ENCODE measurements at regions not wholly inside any gene's neighbourhood (a gene's known extent, or its start where the extent isn't known, plus 50 kb on each side); places are given as distances from the start of the nearest gene placed in this dataset.

DNA sequence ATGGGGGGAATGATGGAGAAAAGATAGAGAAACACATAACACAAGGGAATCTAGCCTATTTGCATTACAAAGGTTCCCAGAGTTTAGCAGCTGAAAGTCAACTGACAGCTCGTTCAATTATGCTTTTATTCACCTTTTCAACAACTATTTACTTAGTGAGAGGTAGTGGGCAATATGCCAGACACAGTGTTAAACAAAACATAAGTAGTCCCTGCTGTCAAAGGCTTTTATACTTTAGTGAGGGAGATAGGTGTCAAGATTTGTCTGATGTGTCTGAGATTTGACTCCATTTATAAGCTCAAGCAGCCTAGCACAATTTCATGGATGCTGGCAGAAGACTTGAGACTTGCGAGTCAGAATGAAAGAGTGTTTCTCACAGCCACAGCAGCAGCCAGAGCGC is 549.0 kb upstream of the VSTM2A start:
- TF ChIP-seq, protein P1, sequence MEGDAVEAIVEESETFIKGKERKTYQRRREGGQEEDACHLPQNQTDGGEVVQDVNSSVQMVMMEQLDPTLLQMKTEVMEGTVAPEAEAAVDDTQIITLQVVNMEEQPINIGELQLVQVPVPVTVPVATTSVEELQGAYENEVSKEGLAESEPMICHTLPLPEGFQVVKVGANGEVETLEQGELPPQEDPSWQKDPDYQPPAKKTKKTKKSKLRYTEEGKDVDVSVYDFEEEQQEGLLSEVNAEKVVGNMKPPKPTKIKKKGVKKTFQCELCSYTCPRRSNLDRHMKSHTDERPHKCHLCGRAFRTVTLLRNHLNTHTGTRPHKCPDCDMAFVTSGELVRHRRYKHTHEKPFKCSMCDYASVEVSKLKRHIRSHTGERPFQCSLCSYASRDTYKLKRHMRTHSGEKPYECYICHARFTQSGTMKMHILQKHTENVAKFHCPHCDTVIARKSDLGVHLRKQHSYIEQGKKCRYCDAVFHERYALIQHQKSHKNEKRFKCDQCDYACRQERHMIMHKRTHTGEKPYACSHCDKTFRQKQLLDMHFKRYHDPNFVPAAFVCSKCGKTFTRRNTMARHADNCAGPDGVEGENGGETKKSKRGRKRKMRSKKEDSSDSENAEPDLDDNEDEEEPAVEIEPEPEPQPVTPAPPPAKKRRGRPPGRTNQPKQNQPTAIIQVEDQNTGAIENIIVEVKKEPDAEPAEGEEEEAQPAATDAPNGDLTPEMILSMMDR (IDR thresholded peaks at IDR 0.05; ENCODE audit: unreplicated experiment) = no peak
- Mint-ChIP-seq H3K9me3 (ENCODE audit: low read depth) (no peaks in the 10 kb centered on the region), H3K36me3 (ENCODE audit: insufficient read depth) (no peaks in the 10 kb centered on the region), H3K4me1 (ENCODE audit: low read depth) (no peaks in the 10 kb centered on the region), H3K4me3 (ENCODE audit: low read depth) (no peak overlapping the region), H3K27ac (no peak overlapping the region), H3K27me3 (no peaks in the 10 kb centered on the region)
- DNase-seq (ENCODE audit: low spot score, unreplicated experiment) = no peak

DNA sequence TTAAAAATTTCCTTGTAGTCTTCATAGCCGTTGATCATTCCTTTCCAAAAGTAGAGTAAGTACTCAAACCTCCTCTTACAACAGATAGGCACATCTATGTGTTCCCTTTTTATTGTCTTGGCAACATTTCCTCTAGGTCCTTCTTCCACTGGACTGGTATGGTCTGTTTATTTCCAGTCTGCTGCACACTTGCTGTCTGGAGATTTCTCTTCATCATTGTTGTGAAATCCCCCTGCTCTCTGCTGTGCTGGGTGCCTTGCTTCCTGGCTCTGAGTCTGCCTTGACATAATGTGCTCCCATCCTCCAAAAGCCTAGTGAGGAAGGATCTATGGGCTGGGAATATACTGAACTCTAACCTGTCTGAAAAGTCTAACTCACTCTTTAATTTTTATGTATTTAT is 545.3 kb upstream of the VSTM2A start:
- TF ChIP-seq, protein P1 (IDR thresholded peaks at IDR 0.05; ENCODE audit: unreplicated experiment) = no peak
- Mint-ChIP-seq H3K9me3 (ENCODE audit: low read depth) (no peaks in the 10 kb centered on the region), H3K27me3 (no peaks in the 10 kb centered on the region), H3K36me3 (ENCODE audit: insufficient read depth) (no peaks in the 10 kb centered on the region), H3K27ac (no peak overlapping the region), H3K4me1 (ENCODE audit: low read depth) (no peaks in the 10 kb centered on the region), H3K4me3 (ENCODE audit: low read depth) (no peak overlapping the region)
- no peak for DNase-seq (ENCODE audit: low spot score, unreplicated experiment)

DNA sequence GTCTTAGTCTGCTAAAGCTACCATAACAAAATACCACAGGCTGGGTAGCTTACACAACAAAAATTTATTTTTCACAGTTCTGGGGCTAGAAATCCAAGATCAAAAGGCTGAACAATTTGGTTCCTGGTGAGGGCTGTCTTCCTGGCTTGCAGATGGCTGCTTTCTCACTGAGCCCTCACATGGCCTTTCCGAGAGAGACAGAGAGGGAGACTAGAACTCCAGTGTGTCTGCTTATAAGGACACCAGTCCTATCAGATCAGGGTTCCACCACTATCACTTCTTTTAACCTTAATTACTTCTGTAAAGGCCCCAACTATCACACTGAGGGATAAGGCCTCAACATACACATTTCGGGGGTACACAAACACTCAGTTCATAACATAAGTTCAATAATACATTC is 527.4 kb upstream of the VSTM2A start:
- no peak for DNase-seq (ENCODE audit: low spot score, unreplicated experiment)
- H3K27me3 Mint-ChIP-seq = no peaks in the 10 kb centered on the region
- TF ChIP-seq, protein P1 (IDR thresholded peaks at IDR 0.05; ENCODE audit: unreplicated experiment) = no peak
- no peak overlapping the region for H3K4me3 Mint-ChIP-seq (ENCODE audit: low read depth)
- H3K9me3 Mint-ChIP-seq (ENCODE audit: low read depth) = no peaks in the 10 kb centered on the region
- H3K27ac Mint-ChIP-seq = no peak overlapping the region
- H3K36me3 Mint-ChIP-seq (ENCODE audit: insufficient read depth) = no peaks in the 10 kb centered on the region
- H3K4me1 Mint-ChIP-seq (ENCODE audit: low read depth) = no peaks in the 10 kb centered on the region

DNA sequence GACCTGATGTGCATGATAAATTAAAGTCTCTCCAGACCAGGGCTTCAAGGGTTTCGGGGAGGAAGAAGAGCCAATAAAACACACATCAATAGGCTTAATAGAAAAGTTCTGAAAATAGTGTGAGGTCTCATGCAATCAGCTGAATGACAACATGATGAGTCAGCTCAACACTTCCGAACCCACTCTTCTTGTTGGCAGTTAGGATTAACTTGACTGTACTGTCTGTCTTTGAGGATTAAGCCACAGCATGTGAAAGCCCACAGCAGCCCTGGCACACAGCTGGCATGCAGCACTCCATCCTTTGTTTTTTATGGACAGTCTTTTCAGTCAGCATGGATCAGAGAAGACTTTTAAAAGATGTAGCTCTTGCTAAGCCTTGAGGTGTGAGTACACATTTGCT is 526.9 kb upstream of the VSTM2A start:
- H3K36me3 Mint-ChIP-seq (ENCODE audit: insufficient read depth) = no peaks in the 10 kb centered on the region

DNA sequence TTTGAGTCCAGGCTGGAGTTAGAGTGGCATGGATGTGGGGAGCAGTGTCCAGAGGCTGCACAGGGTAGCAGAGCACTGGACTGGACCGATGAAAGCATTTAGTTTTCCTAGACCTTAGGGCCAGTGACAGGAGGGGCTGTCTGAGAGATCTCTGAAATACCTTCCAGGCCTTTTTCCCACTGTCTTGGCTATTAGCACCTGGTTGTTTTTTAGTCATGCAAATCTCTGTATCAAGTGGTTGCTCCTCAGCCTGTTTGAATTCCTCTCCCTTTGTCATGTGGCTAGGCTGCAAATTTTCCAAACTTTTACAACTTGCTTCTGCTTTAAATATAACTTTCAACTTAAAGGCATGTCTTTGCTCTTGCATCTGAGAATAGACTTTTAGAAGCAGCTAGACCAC is 504.3 kb upstream of the VSTM2A start:
- TF ChIP-seq, protein P1 (IDR thresholded peaks at IDR 0.05; ENCODE audit: unreplicated experiment) = no peak
- no peak overlapping the region for H3K4me3 Mint-ChIP-seq (ENCODE audit: low read depth)
- no peaks in the 10 kb centered on the region for H3K27me3 Mint-ChIP-seq
- no peaks in the 10 kb centered on the region for H3K4me1 Mint-ChIP-seq (ENCODE audit: low read depth)
- peaks cover 20% of the 10 kb centered on the region for H3K9me3 Mint-ChIP-seq (ENCODE audit: low read depth)
- H3K36me3 Mint-ChIP-seq (ENCODE audit: insufficient read depth) = no peaks in the 10 kb centered on the region
- H3K27ac Mint-ChIP-seq = no peak overlapping the region
- DNase-seq (ENCODE audit: low spot score, unreplicated experiment) = no peak

More for the DNA sequence above, 526.9 kb upstream of the VSTM2A start:
- Mint-ChIP-seq H3K27ac (no peak overlapping the region), H3K9me3 (ENCODE audit: low read depth) (no peaks in the 10 kb centered on the region), H3K27me3 (no peaks in the 10 kb centered on the region), H3K4me3 (ENCODE audit: low read depth) (no peak overlapping the region), H3K4me1 (ENCODE audit: low read depth) (no peaks in the 10 kb centered on the region)
- no peak for DNase-seq (ENCODE audit: low spot score, unreplicated experiment)
- TF ChIP-seq, protein P1 (IDR thresholded peaks at IDR 0.05; ENCODE audit: unreplicated experiment) = no peak

Measured in progenitor cell of endocrine pancreas (in vitro differentiated cells).